ENCODE measurements at regions not wholly inside any gene's neighbourhood (a gene's known extent, or its start where the extent isn't known, plus 50 kb on each side); places are given as distances from the start of the nearest gene placed in this dataset.
"Not testable (repeated sequence)": the region's sequence is repeated elsewhere in the genome, so short reads cannot be mapped to it uniquely, and the experiment has no call there.

- DNase-seq (ENCODE audit: low read depth in 2 of 2), result no peak
- TF ChIP-seq EZH2 (IDR thresholded peaks at IDR 0.05; ENCODE audit: low read length, missing control alignments) (no peak), CTCF (conservative IDR thresholded peaks at IDR 0.05 in 1 of 2, IDR thresholded peaks at IDR 0.05 in 1 of 2; ENCODE audit: low read depth in 1 of 2, low read length in 2 of 2) (no peak)
- H3K4me2 ChIP-seq (ENCODE audit: extremely low read depth, insufficient read depth, low read length), result no peak overlapping the region
- no peaks in the 10 kb centered on the region for H3K36me3 ChIP-seq (ENCODE audit: control insufficient read depth, insufficient read depth, low read length)
- no peak overlapping the region for H2AFZ ChIP-seq (ENCODE audit: low read length)
- H3K9ac ChIP-seq (ENCODE audit: insufficient read depth, low read length), result no peak overlapping the region
- no peaks in the 10 kb centered on the region for H3K9me3 ChIP-seq (ENCODE audit: control insufficient read depth, insufficient read depth, low read depth, low read length)
- no peaks in the 10 kb centered on the region for H3K79me2 ChIP-seq (ENCODE audit: control insufficient read depth, insufficient read depth, low read length)
- H3K4me3 ChIP-seq (replicated peaks in 1 of 4; ENCODE audit: control extremely low read depth in 1 of 4, insufficient read depth in 1 of 4, low read depth in 3 of 4, low read length in 4 of 4), result no peak overlapping the region
- H3K27ac ChIP-seq (ENCODE audit: insufficient read depth, low read length), result no peak overlapping the region
- H4K20me1 ChIP-seq (ENCODE audit: control insufficient read depth, extremely low read depth, insufficient read depth, low read length), result no peaks in the 10 kb centered on the region
- no peaks in the 10 kb centered on the region for H3K4me1 ChIP-seq (ENCODE audit: control insufficient read depth, extremely low read depth, insufficient read depth, low read length)
- H3K27me3 ChIP-seq (ENCODE audit: control insufficient read depth, insufficient read depth, low read length), result no peaks in the 10 kb centered on the region
Measured at GRCh38 chr20:55139173-55139765, 663.9 kb downstream of the DOK5 start.

- Histone ChIP-seq H3K9me3 (ENCODE audit: control insufficient read depth, insufficient read depth, low read depth, low read length) (no peaks in the 10 kb centered on the region), H3K27ac (ENCODE audit: insufficient read depth, low read length) (no peak overlapping the region), H2AFZ (ENCODE audit: low read length) (no peak overlapping the region), H4K20me1 (ENCODE audit: control insufficient read depth, extremely low read depth, insufficient read depth, low read length) (no peaks in the 10 kb centered on the region), H3K4me3 (replicated peaks in 1 of 4; ENCODE audit: control extremely low read depth in 1 of 4, insufficient read depth in 1 of 4, low read depth in 3 of 4, low read length in 4 of 4) (no peak overlapping the region), H3K36me3 (ENCODE audit: control insufficient read depth, insufficient read depth, low read length) (no peaks in the 10 kb centered on the region), H3K9ac (ENCODE audit: insufficient read depth, low read length) (no peak overlapping the region), H3K79me2 (ENCODE audit: control insufficient read depth, insufficient read depth, low read length) (no peaks in the 10 kb centered on the region), H3K4me2 (ENCODE audit: extremely low read depth, insufficient read depth, low read length) (no peak overlapping the region), H3K4me1 (ENCODE audit: control insufficient read depth, extremely low read depth, insufficient read depth, low read length) (no peaks in the 10 kb centered on the region), H3K27me3 (ENCODE audit: control insufficient read depth, insufficient read depth, low read length) (no peaks in the 10 kb centered on the region)
- TF ChIP-seq EZH2 (IDR thresholded peaks at IDR 0.05; ENCODE audit: low read length, missing control alignments), result no peak
- no peak for TF ChIP-seq CTCF (conservative IDR thresholded peaks at IDR 0.05 in 1 of 2, IDR thresholded peaks at IDR 0.05 in 1 of 2; ENCODE audit: low read depth in 1 of 2, low read length in 2 of 2)
- DNase-seq (ENCODE audit: low read depth in 2 of 2), result no peak
Measured at GRCh38 chr20:55135923-55136322, 660.5 kb downstream of the DOK5 start.

- no peaks in the 10 kb centered on the region for H3K27me3 ChIP-seq (ENCODE audit: control insufficient read depth, insufficient read depth, low read length)
- no peak overlapping the region for H3K27ac ChIP-seq (ENCODE audit: insufficient read depth, low read length)
- H4K20me1 ChIP-seq (ENCODE audit: control insufficient read depth, extremely low read depth, insufficient read depth, low read length), result no peaks in the 10 kb centered on the region
- no peaks in the 10 kb centered on the region for H3K9me3 ChIP-seq (ENCODE audit: control insufficient read depth, insufficient read depth, low read depth, low read length)
- H3K4me1 ChIP-seq (ENCODE audit: control insufficient read depth, extremely low read depth, insufficient read depth, low read length), result no peaks in the 10 kb centered on the region
- no peaks in the 10 kb centered on the region for H3K79me2 ChIP-seq (ENCODE audit: control insufficient read depth, insufficient read depth, low read length)
- no peak overlapping the region for H2AFZ ChIP-seq (ENCODE audit: low read length)
- H3K36me3 ChIP-seq (ENCODE audit: control insufficient read depth, insufficient read depth, low read length), result no peaks in the 10 kb centered on the region
- H3K4me3 ChIP-seq (replicated peaks in 1 of 4; ENCODE audit: control extremely low read depth in 1 of 4, insufficient read depth in 1 of 4, low read depth in 3 of 4, low read length in 4 of 4), result no peak overlapping the region
- DNase-seq (ENCODE audit: low read depth in 2 of 2), result no peak
- no peak overlapping the region for H3K9ac ChIP-seq (ENCODE audit: insufficient read depth, low read length)
- no peak for TF ChIP-seq EZH2 (IDR thresholded peaks at IDR 0.05; ENCODE audit: low read length, missing control alignments)
- TF ChIP-seq CTCF (conservative IDR thresholded peaks at IDR 0.05 in 1 of 2, IDR thresholded peaks at IDR 0.05 in 1 of 2; ENCODE audit: low read depth in 1 of 2, low read length in 2 of 2), result no peak
- no peak overlapping the region for H3K4me2 ChIP-seq (ENCODE audit: extremely low read depth, insufficient read depth, low read length)
Measured at GRCh38 chr20:55132523-55132922, 657.1 kb downstream of the DOK5 start.

GRCh38 chr20:55117577-55117976 is 642.2 kb downstream of the DOK5 start:
- H3K9me3 ChIP-seq (ENCODE audit: control insufficient read depth, insufficient read depth, low read depth, low read length); H2AFZ ChIP-seq (ENCODE audit: low read length); H3K4me1 ChIP-seq (ENCODE audit: control insufficient read depth, extremely low read depth, insufficient read depth, low read length); H4K20me1 ChIP-seq (ENCODE audit: control insufficient read depth, extremely low read depth, insufficient read depth, low read length); H3K4me2 ChIP-seq (ENCODE audit: extremely low read depth, insufficient read depth, low read length); DNase-seq (ENCODE audit: low read depth in 2 of 2); H3K4me3 ChIP-seq (replicated peaks in 1 of 4; ENCODE audit: control extremely low read depth in 1 of 4, insufficient read depth in 1 of 4, low read depth in 3 of 4, low read length in 4 of 4); H3K27ac ChIP-seq (ENCODE audit: insufficient read depth, low read length); H3K27me3 ChIP-seq (ENCODE audit: control insufficient read depth, insufficient read depth, low read length); H3K36me3 ChIP-seq (ENCODE audit: control insufficient read depth, insufficient read depth, low read length); H3K79me2 ChIP-seq (ENCODE audit: control insufficient read depth, insufficient read depth, low read length); H3K9ac ChIP-seq (ENCODE audit: insufficient read depth, low read length): not testable (repeated sequence)

Measured in fibroblast of lung (primary cell).